ENCODE measurements at regions not wholly inside any gene's neighbourhood (a gene's known extent, or its start where the extent isn't known, plus 50 kb on each side); places are given as distances from the start of the nearest gene placed in this dataset.

GRCh38 chr22:47794851-47795250, 1032.4 kb downstream of the TBC1D22A start:
- Histone ChIP-seq H3K27ac (no peak overlapping the region), H3K9me3 (no peaks in the 10 kb centered on the region), H3K27me3 (no peaks in the 10 kb centered on the region), H3K4me1 (no peaks in the 10 kb centered on the region), H3K36me3 (no peaks in the 10 kb centered on the region), H3K4me3 (no peak overlapping the region)
- no peak for TF ChIP-seq CTCF (IDR thresholded peaks at IDR 0.05)
- peak; percentile 42 for DNase-seq (ENCODE audit: low spot score)

- no peaks in the 10 kb centered on the region for H3K27me3 ChIP-seq
- no peaks in the 10 kb centered on the region for H3K36me3 ChIP-seq
- H3K27ac ChIP-seq = no peak overlapping the region
- H3K4me3 ChIP-seq = no peak overlapping the region
- no peak for TF ChIP-seq CTCF (IDR thresholded peaks at IDR 0.05)
- peak; percentile 43 for DNase-seq (ENCODE audit: low spot score)
- no peaks in the 10 kb centered on the region for H3K4me1 ChIP-seq
- H3K9me3 ChIP-seq = no peaks in the 10 kb centered on the region
Observed at GRCh38 chr22:47793304-47794101, 1031.1 kb downstream of the TBC1D22A start.

GRCh38 chr22:47789171-47789570, 1026.7 kb downstream of the TBC1D22A start:
- Histone ChIP-seq H3K4me1 (no peaks in the 10 kb centered on the region), H3K4me3 (no peak overlapping the region), H3K27ac (no peak overlapping the region), H3K36me3 (no peaks in the 10 kb centered on the region), H3K9me3 (peaks cover 0 to 9% of the 10 kb centered on the region in 2 donors), H3K27me3 (no peaks in the 10 kb centered on the region)
- no peak for DNase-seq (ENCODE audit: low spot score)
- TF ChIP-seq CTCF (IDR thresholded peaks at IDR 0.05) = no peak

GRCh38 chr22:47788461-47788860, 1026.0 kb downstream of the TBC1D22A start:
- Histone ChIP-seq H3K4me1 (no peaks in the 10 kb centered on the region), H3K9me3 (peaks cover 0 to 9% of the 10 kb centered on the region in 2 donors), H3K27me3 (no peaks in the 10 kb centered on the region), H3K4me3 (no peak overlapping the region), H3K27ac (no peak overlapping the region), H3K36me3 (no peaks in the 10 kb centered on the region)
- TF ChIP-seq CTCF (IDR thresholded peaks at IDR 0.05) = no peak
- no peak for DNase-seq (ENCODE audit: low spot score)

- Histone ChIP-seq H3K36me3 (no peaks in the 10 kb centered on the region), H3K27me3 (no peaks in the 10 kb centered on the region), H3K4me1 (no peaks in the 10 kb centered on the region), H3K4me3 (no peak overlapping the region), H3K9me3 (peaks cover 0 to 9% of the 10 kb centered on the region in 2 donors), H3K27ac (no peak overlapping the region)
- no peak for TF ChIP-seq CTCF (IDR thresholded peaks at IDR 0.05)
- peak; percentile 48 for DNase-seq (ENCODE audit: low spot score)
Observed at GRCh38 chr22:47787501-47788227, 1025.2 kb downstream of the TBC1D22A start.

Data from right atrium auricular region (tissue), 2 donors.